Gastroesophageal sphincter (tissue), 3 donors: ENCODE measurements at regions not wholly inside any gene's neighbourhood (a gene's known extent, or its start where the extent isn't known, plus 50 kb on each side); places are given as distances from the start of the nearest gene placed in this dataset.

ENCODE experiments used
- POLR2A ChIP-seq, 2 donors: fragments of 450-650 bp; IDR thresholded peaks; one replicate each; pipeline ENCODE4 v1.6.1; 2017; ENCODE audit warnings: antibody characterized with exemption in 2 of 2, mild to moderate bottlenecking in 2 of 2, moderate library complexity in 1 of 2
- TF ChIP-seq, protein P1 (sequence below), 4 experiments: fragments of 200-600 bp in 2 of 4; fragments of 450-650 bp in 2 of 4; sonication (generic) in 1 of 4; IDR thresholded peaks; one replicate each; pipeline ENCODE4 v1.5.1; 2017 to 2019; ENCODE audit warnings: antibody characterized with exemption in 4 of 4, mild to moderate bottlenecking in 2 of 4, moderate library complexity in 2 of 4

DNA sequence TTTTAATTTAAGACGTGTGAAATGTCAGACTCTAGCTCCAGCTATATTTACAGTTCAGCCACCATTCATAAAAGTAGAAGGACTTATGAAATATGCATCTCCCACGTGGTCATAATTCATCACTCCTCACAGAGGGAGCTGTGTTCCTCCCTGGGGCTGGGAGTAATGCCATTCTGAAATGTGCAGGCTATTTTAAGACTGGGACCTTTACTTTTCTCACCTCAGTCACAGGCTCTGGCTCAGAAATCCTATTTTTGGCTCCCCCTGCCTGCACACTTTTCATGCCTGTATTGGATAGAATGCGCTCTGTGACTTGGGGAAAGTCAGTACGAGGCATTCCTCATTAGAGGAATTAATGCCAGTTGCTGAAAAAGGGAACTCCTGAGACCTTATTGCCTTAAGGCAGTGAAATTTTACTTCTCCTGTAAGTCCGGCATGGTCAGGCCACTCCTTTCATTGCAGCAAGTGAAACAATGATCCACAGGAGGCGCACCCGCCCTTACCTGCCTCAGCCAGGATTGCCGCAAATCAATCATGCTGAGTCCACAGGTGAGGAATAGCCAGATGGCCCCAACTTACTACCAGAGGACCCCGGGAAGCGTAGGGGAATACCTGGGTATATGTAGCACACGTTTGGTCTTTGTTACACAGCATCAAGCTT lies 1133.2 kb upstream of the TMEM132C start:
- TF ChIP-seq POLR2A (IDR thresholded peaks at IDR 0.05) = no peak
- TF ChIP-seq, protein P1, sequence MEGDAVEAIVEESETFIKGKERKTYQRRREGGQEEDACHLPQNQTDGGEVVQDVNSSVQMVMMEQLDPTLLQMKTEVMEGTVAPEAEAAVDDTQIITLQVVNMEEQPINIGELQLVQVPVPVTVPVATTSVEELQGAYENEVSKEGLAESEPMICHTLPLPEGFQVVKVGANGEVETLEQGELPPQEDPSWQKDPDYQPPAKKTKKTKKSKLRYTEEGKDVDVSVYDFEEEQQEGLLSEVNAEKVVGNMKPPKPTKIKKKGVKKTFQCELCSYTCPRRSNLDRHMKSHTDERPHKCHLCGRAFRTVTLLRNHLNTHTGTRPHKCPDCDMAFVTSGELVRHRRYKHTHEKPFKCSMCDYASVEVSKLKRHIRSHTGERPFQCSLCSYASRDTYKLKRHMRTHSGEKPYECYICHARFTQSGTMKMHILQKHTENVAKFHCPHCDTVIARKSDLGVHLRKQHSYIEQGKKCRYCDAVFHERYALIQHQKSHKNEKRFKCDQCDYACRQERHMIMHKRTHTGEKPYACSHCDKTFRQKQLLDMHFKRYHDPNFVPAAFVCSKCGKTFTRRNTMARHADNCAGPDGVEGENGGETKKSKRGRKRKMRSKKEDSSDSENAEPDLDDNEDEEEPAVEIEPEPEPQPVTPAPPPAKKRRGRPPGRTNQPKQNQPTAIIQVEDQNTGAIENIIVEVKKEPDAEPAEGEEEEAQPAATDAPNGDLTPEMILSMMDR (IDR thresholded peaks at IDR 0.05) = peak in 1 of 4 experiments; percentile 26
